ENCODE measurements at regions not wholly inside any gene's neighbourhood (a gene's known extent, or its start where the extent isn't known, plus 50 kb on each side); places are given as distances from the start of the nearest gene placed in this dataset.

DNA sequence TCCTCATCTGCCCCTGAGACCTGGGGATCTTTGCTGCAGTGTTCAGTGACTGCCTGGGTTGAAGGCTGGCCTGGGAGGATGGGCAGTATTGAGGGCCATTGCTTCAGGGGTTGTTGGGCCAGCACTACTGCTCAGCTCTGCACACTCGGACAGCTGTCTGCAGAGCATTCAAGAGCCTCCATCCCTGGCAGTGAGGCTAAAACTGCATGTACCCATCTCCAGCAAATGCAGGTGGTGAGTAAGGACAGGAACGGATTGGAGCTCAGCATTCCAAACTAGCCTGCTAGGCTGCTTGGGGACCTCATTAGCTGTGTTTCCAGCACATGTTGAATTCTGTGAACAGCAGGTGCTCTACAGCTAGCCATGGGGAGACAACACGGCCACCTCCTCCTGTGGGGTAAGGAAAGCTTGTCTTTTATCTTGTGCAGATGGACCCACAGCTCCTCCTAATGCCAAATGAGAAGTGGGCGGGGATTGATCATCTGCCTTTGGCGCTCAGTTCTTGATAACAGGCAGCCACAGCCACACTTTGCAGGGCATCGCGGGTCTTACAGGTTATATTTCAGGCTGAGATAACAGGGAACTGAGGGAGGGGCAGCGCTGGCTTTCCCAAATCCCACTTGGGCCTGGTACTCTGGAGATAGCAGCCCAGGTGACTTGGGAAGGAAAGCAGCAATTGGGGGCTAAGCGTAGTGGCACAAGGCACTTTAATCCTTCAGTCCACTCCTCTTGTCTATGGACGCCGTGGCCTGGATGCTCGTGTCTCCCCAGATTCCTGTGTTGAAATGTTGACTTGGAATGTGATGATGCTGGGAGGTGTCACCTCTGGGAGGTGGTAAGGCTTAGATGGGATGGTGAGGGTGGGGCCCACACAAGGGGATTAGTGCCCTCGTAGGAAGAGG is 254.5 kb upstream of the B3GAT1 start:
- DNase-seq (ENCODE audit: low read depth): no peak
- TF ChIP-seq, protein P1, sequence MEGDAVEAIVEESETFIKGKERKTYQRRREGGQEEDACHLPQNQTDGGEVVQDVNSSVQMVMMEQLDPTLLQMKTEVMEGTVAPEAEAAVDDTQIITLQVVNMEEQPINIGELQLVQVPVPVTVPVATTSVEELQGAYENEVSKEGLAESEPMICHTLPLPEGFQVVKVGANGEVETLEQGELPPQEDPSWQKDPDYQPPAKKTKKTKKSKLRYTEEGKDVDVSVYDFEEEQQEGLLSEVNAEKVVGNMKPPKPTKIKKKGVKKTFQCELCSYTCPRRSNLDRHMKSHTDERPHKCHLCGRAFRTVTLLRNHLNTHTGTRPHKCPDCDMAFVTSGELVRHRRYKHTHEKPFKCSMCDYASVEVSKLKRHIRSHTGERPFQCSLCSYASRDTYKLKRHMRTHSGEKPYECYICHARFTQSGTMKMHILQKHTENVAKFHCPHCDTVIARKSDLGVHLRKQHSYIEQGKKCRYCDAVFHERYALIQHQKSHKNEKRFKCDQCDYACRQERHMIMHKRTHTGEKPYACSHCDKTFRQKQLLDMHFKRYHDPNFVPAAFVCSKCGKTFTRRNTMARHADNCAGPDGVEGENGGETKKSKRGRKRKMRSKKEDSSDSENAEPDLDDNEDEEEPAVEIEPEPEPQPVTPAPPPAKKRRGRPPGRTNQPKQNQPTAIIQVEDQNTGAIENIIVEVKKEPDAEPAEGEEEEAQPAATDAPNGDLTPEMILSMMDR (IDR thresholded peaks at IDR 0.05; ENCODE audit: low read length, missing control alignments): no peak
- no peak overlapping the region for H3K4me3 ChIP-seq (replicated peaks; ENCODE audit: low read depth, low read length)

DNA sequence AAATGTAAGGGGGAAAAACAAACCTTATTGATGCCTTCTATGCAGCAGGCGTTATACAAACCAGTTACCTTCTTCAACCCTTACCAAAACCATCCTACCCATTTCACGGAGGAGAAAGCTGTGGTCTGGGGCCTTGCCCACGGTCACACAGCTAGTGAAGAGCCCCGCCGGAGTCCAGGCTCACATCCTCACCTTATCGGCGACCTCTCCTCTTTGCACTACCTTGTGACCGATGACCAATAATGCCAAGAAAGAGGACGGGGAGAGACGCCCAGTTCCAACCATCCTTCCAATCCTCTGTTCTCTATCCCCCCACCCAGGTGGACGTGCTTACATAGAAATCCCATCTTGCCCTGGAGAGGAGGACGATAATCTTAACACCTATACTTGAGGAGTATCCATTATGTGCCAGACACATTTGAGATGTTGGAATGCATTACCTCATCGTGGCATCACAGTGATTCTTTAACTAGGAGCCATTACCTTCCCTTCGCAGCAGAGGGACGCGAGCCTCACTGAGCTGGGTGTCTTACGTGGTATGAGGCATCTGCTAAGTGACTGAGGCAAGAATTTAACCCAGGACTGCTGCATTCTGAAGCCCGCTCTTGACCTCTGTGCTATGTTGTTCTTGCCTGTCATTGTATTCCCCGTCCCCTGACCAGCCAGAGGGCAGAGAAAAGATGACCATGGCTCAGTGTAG is 253.7 kb upstream of the B3GAT1 start:
- no peak for DNase-seq (ENCODE audit: low read depth)
- H3K4me3 ChIP-seq (replicated peaks; ENCODE audit: low read depth, low read length): no peak overlapping the region
- TF ChIP-seq, protein P1 (IDR thresholded peaks at IDR 0.05; ENCODE audit: low read length, missing control alignments): no peak

DNA sequence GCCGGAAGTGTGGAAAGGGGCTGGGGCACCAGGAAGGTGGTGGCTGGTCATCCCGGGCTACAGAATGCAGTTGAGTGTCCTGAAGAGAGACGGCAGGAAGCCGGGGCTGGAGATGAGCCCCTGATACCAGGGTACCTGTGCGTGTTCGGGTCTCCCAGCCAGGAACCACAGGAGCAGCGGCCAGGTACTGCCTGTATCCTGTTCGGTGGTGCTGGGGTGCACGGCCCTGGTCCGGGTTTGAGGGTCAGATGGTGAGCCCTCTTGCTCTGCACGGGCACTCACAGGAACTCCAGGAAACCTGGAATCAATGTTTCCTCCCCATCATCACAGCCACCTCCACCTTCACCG is 253.1 kb upstream of the B3GAT1 start:
- DNase-seq (ENCODE audit: low read depth): no peak
- no peak overlapping the region for H3K4me3 ChIP-seq (replicated peaks; ENCODE audit: low read depth, low read length)
- TF ChIP-seq, protein P1 (IDR thresholded peaks at IDR 0.05; ENCODE audit: low read length, missing control alignments): no peak

DNA sequence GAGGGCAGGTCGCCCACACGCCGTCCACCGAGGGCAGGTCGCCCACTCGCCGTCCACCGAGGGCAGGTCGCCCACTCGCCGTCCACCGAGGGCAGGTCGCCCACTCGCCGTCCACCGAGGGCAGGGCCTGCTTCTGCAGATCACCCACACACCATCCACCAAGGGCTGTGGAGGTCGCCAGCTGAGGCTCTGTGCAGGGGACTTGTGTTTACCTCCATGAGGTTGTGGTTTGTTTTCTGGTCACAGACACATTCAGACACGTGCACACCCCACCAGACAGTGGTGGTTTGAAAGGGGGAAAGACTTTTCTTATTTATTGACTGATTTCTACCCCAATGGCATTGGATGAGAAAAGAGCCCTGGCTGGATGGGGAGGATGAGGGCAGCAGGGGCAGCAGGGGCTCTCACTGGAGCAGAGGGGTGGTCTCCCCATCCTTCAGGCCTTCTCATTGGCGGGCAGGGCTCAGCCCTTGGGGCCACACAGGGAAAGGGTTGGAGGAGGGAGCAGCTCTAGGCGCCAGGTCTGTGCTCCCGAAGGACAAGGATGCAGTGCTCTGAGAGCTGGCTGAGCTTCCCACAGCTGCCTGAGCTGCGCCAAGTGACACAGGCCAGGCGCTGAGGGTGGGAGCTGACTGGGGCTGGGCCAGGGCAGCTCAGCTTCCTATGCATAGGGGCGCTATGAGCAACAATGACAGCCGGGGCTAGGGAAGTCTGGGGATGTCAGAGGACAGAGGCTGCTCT is 252.6 kb upstream of the B3GAT1 start:
- no peak for DNase-seq (ENCODE audit: low read depth)

DNA sequence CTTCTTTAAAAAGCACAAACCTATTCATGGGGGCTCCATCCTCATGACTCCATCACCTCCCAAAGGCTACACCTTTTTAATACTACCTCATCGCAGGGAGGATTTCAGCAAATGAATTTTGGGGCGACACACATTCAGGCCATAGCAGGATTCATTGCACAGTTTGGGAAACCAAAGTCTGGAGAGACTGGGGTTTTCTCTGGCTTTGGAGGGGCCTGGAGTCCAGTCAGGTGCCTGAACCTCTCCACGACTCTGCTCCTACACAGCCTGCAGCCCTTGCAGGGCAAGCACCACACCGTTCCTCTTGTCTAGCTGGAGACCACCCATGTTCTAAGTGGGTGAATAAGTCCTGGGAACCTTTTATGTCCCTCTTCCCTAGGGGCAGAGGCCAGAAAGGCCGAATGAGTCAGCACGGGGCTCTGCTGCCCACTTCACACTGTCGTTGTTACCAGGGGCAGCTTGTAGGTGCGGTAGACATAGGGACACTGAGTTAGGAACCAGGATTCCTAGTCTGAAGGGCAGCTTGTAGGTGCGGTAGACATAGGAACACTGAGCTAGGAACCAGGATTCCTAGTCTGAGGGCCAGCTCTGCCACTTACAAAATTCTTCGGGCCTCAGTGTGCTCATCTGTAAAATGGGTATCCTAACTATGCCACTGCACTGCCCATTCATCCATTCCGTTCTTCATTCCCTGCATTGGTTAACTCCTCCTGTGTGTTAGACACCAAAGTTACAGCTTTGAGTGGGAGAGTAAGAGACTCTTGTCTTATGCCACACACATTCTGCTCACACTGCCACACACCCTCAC is 251.7 kb upstream of the B3GAT1 start:
- no peak overlapping the region for H3K4me3 ChIP-seq (replicated peaks; ENCODE audit: low read depth, low read length)
- no peak for DNase-seq (ENCODE audit: low read depth)
- TF ChIP-seq, protein P1 (IDR thresholded peaks at IDR 0.05; ENCODE audit: low read length, missing control alignments): no peak

More for the DNA sequence above, 252.6 kb upstream of the B3GAT1 start:
- no peak overlapping the region for H3K4me3 ChIP-seq (replicated peaks; ENCODE audit: low read depth, low read length)
- TF ChIP-seq, protein P1 (IDR thresholded peaks at IDR 0.05; ENCODE audit: low read length, missing control alignments): no peak

DNA sequence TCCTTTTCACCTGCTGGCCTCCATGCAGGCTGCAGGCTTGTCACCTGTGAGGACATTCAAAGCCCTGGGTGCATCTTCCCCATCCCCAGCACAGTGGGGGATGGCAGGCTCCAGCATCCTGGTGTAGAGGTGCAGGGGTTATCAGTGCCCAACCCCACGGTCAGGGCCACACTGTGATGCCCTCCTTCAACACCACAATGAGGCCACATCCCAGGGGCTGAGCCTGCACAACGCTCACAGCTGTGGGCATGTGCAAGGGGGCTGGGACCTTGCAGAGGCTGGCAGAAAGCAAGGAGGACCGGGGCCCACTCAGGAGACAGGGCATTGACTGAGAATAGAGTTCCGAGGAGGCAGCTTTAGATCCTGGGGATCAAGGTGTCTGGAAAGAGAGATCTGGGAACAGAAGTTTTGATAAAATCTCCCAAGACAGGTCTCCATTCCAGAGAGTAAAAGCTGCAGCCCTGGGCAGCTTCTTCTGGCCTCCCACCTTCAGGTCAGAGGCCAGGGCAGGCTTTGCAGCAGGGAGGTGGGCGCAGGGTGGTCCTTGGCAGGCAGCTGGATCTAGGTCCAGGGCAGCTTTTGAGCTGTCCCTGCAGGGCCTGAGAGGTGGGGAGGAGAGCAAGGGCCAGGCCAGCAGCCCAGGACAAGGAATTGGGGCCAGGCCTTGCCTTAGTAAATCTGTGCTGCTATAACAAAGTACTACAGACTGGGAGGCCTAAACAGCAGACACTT is 250.8 kb upstream of the B3GAT1 start:
- TF ChIP-seq, protein P1 (IDR thresholded peaks at IDR 0.05; ENCODE audit: low read length, missing control alignments): no peak
- no peak overlapping the region for H3K4me3 ChIP-seq (replicated peaks; ENCODE audit: low read depth, low read length)
- DNase-seq (ENCODE audit: low read depth): no peak

All from fibroblast of pulmonary artery (primary cell).